A549 (cell line): ENCODE measurements at regions not wholly inside any gene's neighbourhood (a gene's known extent, or its start where the extent isn't known, plus 50 kb on each side); places are given as distances from the start of the nearest gene placed in this dataset.

Experiments used
- ATAC-seq, 2 experiments: fragments of 200-7000 bp in 1 of 2; fragments of >200 bp in 1 of 2; cut with Nextera tagmentation in 1 of 2; cut with Tn5 transposase in 1 of 2; 3 replicates each; pipeline versions ENCODE4 v1.8.0 to v1.9.1; 2018 to 2020; ENCODE audit warnings: mild to moderate bottlenecking in 1 of 2, moderate library complexity in 1 of 2
- CTCF ChIA-PET: fragments of 300-600 bp; sonication (Branson Sonifier 250); formaldehyde crosslinking; extraction: SDS; loops from one replicate; lab custom pipeline; 2021; ENCODE audit warnings: antibody characterized with exemption, inconsistent platforms; lab: Yijun Ruan, JAX
- POLR2A ChIA-PET: fragments of 350-600 bp; formaldehyde crosslinking; extraction: SDS; loops from one replicate; lab custom pipeline; 2021; ENCODE audit warnings: antibody characterized with exemption, inconsistent platforms; lab: Yijun Ruan, JAX
- DNase-seq, 2 experiments: peaks; one replicate each; pipeline versions ENCODE4 v3.0.0 to v3.0.0-alpha.2; 2011 to 2016; ENCODE audit warnings: low read depth in 1 of 2, low spot score in 1 of 2
- FAIRE-seq: peaks from 2 replicates; lab custom pipeline; 2011; peaks lifted over from hg19 to GRCh38; lab: Jason Lieb, UNC
- H3K27ac ChIP-seq, 2 experiments: fragments of >200 bp; sonication (Bioruptor Twin); formaldehyde crosslinking; 3 replicates each; pipeline ENCODE4 v1.5.1; 2016 to 2017
- H3K4me1 ChIP-seq: fragments of >200 bp; sonication (Bioruptor Twin); formaldehyde crosslinking; 3 replicates; pipeline ENCODE4 v1.6.1; 2016
- H3K4me2 ChIP-seq: fragments of >200 bp; sonication (Bioruptor Twin); formaldehyde crosslinking; 3 replicates; pipeline ENCODE4 v1.6.1; 2016
- H3K4me3 ChIP-seq: fragments of >200 bp; sonication (Bioruptor Twin); formaldehyde crosslinking; 3 replicates; pipeline ENCODE4 v1.5.1; 2016
- H3K9me3 ChIP-seq: fragments of >200 bp; sonication (Bioruptor Twin); formaldehyde crosslinking; 3 replicates; pipeline ENCODE4 v1.6.1; 2016
- CBX8 ChIP-seq: fragments of 200-600 bp; sonication (generic); IDR thresholded peaks from 2 replicates; pipeline ENCODE4 v1.6.1; 2016
- CHD2 ChIP-seq: fragments of 150-350 bp; IDR thresholded peaks from 2 replicates; pipeline ENCODE4 v1.6.1; 2014; ENCODE audit warnings: low read length; ENCODE audit not compliant: partially characterized antibody
- CHD4 ChIP-seq: fragments of 200-600 bp; sonication (generic); IDR thresholded peaks from 2 replicates; pipeline ENCODE4 v1.6.1; 2016; ENCODE audit warnings: antibody characterized with exemption, mild to moderate bottlenecking, borderline replicate concordance
- EHF ChIP-seq: fragments of 250-450 bp; sonication (Bioruptor Pico); IDR thresholded peaks from 2 replicates; pipeline ENCODE4 v1.5.0; 2020; ENCODE audit warnings: mild to moderate bottlenecking
- HEYL ChIP-seq: fragments of 250-450 bp; sonication (Bioruptor Pico); IDR thresholded peaks from 2 replicates; pipeline ENCODE4 v1.8.0; 2021; ENCODE audit warnings: mild to moderate bottlenecking, moderate library complexity
- HOXA7 ChIP-seq: fragments of 250-450 bp; sonication (Bioruptor Pico); IDR thresholded peaks from 2 replicates; pipeline ENCODE4 v1.5.0; 2020; ENCODE audit warnings: mild to moderate bottlenecking, moderate library complexity
- JUNB ChIP-seq: fragments of >200 bp; sonication (Bioruptor Twin); formaldehyde crosslinking; IDR thresholded peaks from 2 replicates; pipeline ENCODE4 v1.6.1; 2016
- KDM1A ChIP-seq: fragments of 200-600 bp; sonication (generic); IDR thresholded peaks from 2 replicates; pipeline ENCODE4 v1.6.1; 2016; ENCODE audit warnings: low read depth, mild to moderate bottlenecking
- MAFK ChIP-seq: fragments of 450-650 bp; IDR thresholded peaks from 2 replicates; pipeline ENCODE4 v1.6.1; 2014; ENCODE audit not compliant: partially characterized antibody
- NPAS2 ChIP-seq: fragments of 250-450 bp; sonication (Bioruptor Pico); IDR thresholded peaks from 2 replicates; pipeline ENCODE4 v1.8.0; 2022; ENCODE audit warnings: mild to moderate bottlenecking, moderate library complexity, borderline replicate concordance
- PHF8 ChIP-seq: fragments of 200-600 bp; sonication (generic); IDR thresholded peaks from 2 replicates; pipeline ENCODE4 v1.6.1; 2016; ENCODE audit warnings: low read depth, mild to moderate bottlenecking, antibody characterized with exemption, moderate library complexity, borderline replicate concordance
- POLR2A ChIP-seq: IDR thresholded peaks from 2 replicates; pipeline ENCODE4 v1.6.1; 2012; ENCODE audit warnings: mild to moderate bottlenecking, low read length
- RAD21 ChIP-seq, 2 experiments: fragments of >200 bp in 1 of 2; sonication (Bioruptor Twin) in 1 of 2; formaldehyde crosslinking in 1 of 2; IDR thresholded peaks in 1 of 2; conservative IDR thresholded peaks in 1 of 2; 2 replicates in 1 of 2; 3 replicates in 1 of 2; pipeline ENCODE4 v1.6.1; 2012 to 2018; ENCODE audit warnings: inconsistent platforms in 1 of 2
- RFX5 ChIP-seq: fragments of 450-650 bp; IDR thresholded peaks from 2 replicates; pipeline ENCODE4 v1.7.1; 2014; ENCODE audit warnings: antibody characterized with exemption, mild to moderate bottlenecking, moderate library complexity
- RNF2 ChIP-seq: fragments of 200-600 bp; sonication (generic); IDR thresholded peaks from 2 replicates; pipeline ENCODE4 v1.6.1; 2016; ENCODE audit warnings: low read depth, mild to moderate bottlenecking, antibody characterized with exemption, moderate library complexity, borderline replicate concordance
- SREBF2 ChIP-seq: fragments of 450-650 bp; IDR thresholded peaks from 2 replicates; pipeline ENCODE4 v1.6.1; 2014; ENCODE audit warnings: mild to moderate bottlenecking, moderate library complexity
- ZFP36 ChIP-seq: fragments of 450-650 bp; IDR thresholded peaks from 2 replicates; pipeline ENCODE4 v1.6.1; 2014; ENCODE audit warnings: borderline replicate concordance; ENCODE audit not compliant: partially characterized antibody
- ZNF302 ChIP-seq: fragments of 250-450 bp; sonication (Bioruptor Pico); IDR thresholded peaks from 2 replicates; pipeline ENCODE4 v1.9.0; 2021; ENCODE audit warnings: inconsistent platforms, mild to moderate bottlenecking, moderate library complexity
- ZSCAN20 ChIP-seq: fragments of 250-450 bp; sonication (Bioruptor Pico); IDR thresholded peaks from 2 replicates; pipeline ENCODE4 v1.8.0; 2022; ENCODE audit warnings: mild to moderate bottlenecking, moderate library complexity
- WGBS: methylation state at CpG from one replicate; pipeline ENCODE4 v1.1.6; 2017; ENCODE audit errors: missing lambda C conversion rate; 5-methylcytosine and 5-hydroxymethylcytosine counted together
- TF ChIP-seq, protein P1 (sequence below): fragments of 200-600 bp; sonication (generic); IDR thresholded peaks from 2 replicates; pipeline ENCODE4 v1.6.1; 2016; ENCODE audit warnings: antibody characterized with exemption, mild to moderate bottlenecking, moderate library complexity
- TF ChIP-seq, protein P2 (sequence below): IDR thresholded peaks from 2 replicates; pipeline ENCODE4 v1.6.1; 2012
- TF ChIP-seq, protein P3 (sequence below): fragments of 150-350 bp; IDR thresholded peaks from 2 replicates; pipeline ENCODE4 v1.6.1; 2014; ENCODE audit warnings: low read depth, mild to moderate bottlenecking, low read length
- TF ChIP-seq, protein P4 (sequence below): IDR thresholded peaks from 2 replicates; pipeline ENCODE4 v1.6.1; 2012; ENCODE audit warnings: low read depth, borderline replicate concordance
- TF ChIP-seq, protein P5 (sequence below): IDR thresholded peaks from 2 replicates; pipeline ENCODE4 v1.6.1; 2012

DNA sequence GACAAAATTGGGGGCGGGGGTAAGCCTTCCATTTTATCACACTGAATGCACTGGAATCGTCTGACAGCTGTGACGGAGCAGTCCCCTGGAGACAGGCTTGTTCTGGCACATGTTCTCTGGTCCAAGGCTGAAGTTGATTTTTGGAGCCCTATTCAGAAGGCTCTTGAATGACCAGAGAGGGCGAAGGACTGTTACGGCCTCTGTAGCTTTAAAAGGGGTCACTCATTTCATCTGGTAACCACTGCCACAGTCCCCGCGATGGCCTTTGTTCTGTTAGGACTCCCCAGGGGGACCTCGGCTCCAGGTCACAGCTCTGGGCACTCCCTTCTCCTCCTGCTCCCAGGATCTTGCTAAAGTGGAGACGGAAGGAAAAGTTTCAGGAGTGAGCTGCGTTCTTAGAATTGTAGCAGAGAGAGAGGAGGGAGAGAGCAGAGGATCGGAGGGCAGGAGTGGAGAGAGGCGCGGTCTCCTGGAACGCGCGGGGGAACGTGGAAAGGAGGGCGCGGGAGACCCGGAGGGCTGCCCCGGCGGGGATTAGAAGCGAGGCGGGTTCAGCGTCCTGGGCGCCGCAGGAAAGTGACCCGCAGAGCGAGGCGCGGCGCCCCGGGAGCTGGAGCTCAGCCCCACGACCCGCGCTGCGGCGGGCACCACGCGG is 134.3 kb upstream of the MYO16 start:
- H3K4me3 ChIP-seq, result peak overlapping the region; percentile 59
- ChIA-PET CTCF (no interaction called here), POLR2A (no interaction called here)
- TF ChIP-seq CBX8 (no peak), HOXA7 (CRISPR knock-in tag) (no peak), CHD4 (no peak), CHD2 (no peak), RFX5 (no peak), ZFP36 (no peak), RAD21 (conservative IDR thresholded peaks at IDR 0.05 in 1 of 2, IDR thresholded peaks at IDR 0.05 in 1 of 2) (no peak), KDM1A (no peak), HEYL (CRISPR knock-in tag) (no peak), ZNF302 (CRISPR knock-in tag) (no peak), RNF2 (no peak), MAFK (no peak)
- TF ChIP-seq, protein P1, sequence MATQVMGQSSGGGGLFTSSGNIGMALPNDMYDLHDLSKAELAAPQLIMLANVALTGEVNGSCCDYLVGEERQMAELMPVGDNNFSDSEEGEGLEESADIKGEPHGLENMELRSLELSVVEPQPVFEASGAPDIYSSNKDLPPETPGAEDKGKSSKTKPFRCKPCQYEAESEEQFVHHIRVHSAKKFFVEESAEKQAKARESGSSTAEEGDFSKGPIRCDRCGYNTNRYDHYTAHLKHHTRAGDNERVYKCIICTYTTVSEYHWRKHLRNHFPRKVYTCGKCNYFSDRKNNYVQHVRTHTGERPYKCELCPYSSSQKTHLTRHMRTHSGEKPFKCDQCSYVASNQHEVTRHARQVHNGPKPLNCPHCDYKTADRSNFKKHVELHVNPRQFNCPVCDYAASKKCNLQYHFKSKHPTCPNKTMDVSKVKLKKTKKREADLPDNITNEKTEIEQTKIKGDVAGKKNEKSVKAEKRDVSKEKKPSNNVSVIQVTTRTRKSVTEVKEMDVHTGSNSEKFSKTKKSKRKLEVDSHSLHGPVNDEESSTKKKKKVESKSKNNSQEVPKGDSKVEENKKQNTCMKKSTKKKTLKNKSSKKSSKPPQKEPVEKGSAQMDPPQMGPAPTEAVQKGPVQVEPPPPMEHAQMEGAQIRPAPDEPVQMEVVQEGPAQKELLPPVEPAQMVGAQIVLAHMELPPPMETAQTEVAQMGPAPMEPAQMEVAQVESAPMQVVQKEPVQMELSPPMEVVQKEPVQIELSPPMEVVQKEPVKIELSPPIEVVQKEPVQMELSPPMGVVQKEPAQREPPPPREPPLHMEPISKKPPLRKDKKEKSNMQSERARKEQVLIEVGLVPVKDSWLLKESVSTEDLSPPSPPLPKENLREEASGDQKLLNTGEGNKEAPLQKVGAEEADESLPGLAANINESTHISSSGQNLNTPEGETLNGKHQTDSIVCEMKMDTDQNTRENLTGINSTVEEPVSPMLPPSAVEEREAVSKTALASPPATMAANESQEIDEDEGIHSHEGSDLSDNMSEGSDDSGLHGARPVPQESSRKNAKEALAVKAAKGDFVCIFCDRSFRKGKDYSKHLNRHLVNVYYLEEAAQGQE, result no peak
- TF ChIP-seq, protein P2, sequence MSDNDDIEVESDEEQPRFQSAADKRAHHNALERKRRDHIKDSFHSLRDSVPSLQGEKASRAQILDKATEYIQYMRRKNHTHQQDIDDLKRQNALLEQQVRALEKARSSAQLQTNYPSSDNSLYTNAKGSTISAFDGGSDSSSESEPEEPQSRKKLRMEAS, result no peak
- WGBS, result 3% methylated on average over 14 of the region's 40 CpGs
- no peaks in the 10 kb centered on the region for H3K4me1 ChIP-seq
- H3K27ac ChIP-seq, result peak overlapping the region in 1 of 2 experiments; percentile 72; a peak in 4 of 6 replicates
- peak overlapping the region; percentile 94 for H3K4me2 ChIP-seq
- H3K9me3 ChIP-seq, result no peaks in the 10 kb centered on the region
- ATAC-seq, result peak; percentile 58 to 64; a peak in 5 of 6 replicates
- FAIRE-seq, result no peak
- peak in 1 of 2 experiments; percentile 5 for DNase-seq

DNA sequence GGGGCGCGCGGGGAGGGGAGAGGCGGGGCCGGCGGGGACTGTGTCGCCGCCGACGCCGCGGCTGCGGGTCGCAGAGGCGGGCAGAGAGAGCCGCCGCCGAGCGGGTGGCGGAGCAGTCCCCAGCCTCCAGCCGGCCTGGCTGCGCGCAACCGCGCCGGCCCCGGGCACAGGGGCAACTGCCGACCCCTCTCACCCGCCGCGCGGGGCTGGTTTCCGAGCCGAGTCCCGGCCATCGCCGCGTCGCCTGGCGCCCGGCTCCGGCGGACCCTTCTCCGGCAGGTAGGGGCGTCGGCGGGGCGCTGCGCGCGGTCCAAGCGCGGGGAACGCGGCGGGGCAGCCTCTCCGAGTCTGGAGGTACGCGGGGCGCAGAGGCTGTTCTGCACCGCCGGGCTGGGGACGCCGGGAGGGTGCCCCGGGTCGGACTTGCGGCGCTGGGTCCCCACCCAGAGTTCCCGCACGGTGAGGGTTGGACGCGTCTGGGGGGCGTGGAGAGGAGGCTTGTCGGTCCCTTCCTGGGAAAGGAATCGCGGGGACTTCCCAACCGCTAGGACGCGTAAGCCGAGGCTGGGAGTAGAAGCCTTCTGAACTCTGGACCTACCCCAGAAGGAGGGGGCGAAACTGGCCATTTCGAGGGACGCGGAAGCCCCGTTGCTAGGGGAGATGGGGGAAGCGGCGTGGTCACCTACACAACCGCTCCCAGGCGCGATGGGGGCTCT is 133.6 kb upstream of the MYO16 start:
- ChIA-PET POLR2A (no interaction called here), CTCF (no interaction called here)
- 9% methylated on average over 27 of the region's 90 CpGs for WGBS
- ATAC-seq (peak; percentile 60 to 74; a peak in 5 of 6 replicates), FAIRE-seq (no peak), DNase-seq (peak in 1 of 2 experiments; percentile 16)
- H3K27ac ChIP-seq, result peak overlapping the region in 1 of 2 experiments; percentile 72; a peak in 4 of 6 replicates
- peak overlapping the region; percentile 59 for H3K4me3 ChIP-seq
- no peaks in the 10 kb centered on the region for H3K4me1 ChIP-seq
- no peak for TF ChIP-seq ZSCAN20
- peak overlapping the region; percentile 94 for H3K4me2 ChIP-seq
- H3K9me3 ChIP-seq, result no peaks in the 10 kb centered on the region

DNA sequence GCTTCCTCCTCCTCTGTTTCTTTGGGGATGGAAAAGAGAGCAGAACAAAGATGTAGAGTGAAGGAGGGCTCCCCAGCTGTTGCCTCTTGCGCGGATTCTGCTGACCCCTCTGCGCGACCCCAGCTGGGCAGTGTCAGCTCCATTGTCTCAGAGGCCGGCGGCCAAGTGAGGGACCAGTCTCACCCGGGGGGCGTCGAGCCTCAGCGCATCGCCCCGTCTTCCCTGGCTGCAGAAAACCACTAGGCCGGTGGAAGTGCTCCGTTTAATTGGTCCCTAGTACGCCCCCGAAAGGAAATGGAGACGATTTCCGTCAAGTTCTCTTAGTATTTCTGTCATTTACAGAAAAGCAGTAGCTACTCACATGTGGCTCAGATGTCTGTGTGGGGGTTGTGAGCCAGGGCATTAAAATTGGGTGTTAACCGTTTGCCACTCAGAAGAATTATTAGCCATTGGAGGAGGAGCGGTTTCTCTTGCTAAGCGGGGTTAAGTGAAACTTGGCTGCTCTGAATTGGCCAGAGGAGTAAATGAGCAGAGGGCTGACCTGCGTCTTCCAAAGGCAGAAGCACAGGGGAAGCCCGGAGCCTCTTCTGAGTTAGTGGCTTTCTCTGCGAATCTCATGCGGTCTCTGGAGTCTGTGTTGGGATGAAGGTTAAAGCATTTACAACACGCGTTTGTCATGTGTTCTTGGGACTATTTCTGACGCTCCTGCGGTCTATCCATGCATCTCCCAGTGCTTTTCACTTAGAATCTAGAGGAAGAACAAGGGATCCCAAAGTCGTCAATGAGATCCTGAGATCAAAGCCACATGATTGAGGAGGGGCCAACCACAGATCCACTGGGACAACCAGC is 132.8 kb upstream of the MYO16 start:
- Histone ChIP-seq H3K9me3 (no peaks in the 10 kb centered on the region), H3K27ac (no peak overlapping the region; a peak in 1 of 6 replicates), H3K4me1 (no peaks in the 10 kb centered on the region), H3K4me3 (peak overlapping the region; percentile 59; the same call in 1 of the 3 replicates), H3K4me2 (peak overlapping the region; percentile 94)
- POLR2A ChIA-PET, result no interaction called here
- 93% methylated on average over 30 of the region's 30 CpGs for WGBS
- CTCF ChIA-PET, result no interaction called here
- DNase-seq (no peak), FAIRE-seq (no peak), ATAC-seq (no peak)
- no peak for TF ChIP-seq POLR2A
- TF ChIP-seq ZFP36, result no peak
- TF ChIP-seq, protein P3, sequence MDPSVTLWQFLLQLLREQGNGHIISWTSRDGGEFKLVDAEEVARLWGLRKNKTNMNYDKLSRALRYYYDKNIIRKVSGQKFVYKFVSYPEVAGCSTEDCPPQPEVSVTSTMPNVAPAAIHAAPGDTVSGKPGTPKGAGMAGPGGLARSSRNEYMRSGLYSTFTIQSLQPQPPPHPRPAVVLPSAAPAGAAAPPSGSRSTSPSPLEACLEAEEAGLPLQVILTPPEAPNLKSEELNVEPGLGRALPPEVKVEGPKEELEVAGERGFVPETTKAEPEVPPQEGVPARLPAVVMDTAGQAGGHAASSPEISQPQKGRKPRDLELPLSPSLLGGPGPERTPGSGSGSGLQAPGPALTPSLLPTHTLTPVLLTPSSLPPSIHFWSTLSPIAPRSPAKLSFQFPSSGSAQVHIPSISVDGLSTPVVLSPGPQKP, result no peak
- no peak for TF ChIP-seq HOXA7 (CRISPR knock-in tag)
- no peak for TF ChIP-seq JUNB
- no peak for TF ChIP-seq EHF (CRISPR knock-in tag)
- TF ChIP-seq SREBF2, result no peak
- TF ChIP-seq HEYL (CRISPR knock-in tag), result no peak
- TF ChIP-seq PHF8, result no peak
- TF ChIP-seq NPAS2, result no peak
- TF ChIP-seq, protein P4, sequence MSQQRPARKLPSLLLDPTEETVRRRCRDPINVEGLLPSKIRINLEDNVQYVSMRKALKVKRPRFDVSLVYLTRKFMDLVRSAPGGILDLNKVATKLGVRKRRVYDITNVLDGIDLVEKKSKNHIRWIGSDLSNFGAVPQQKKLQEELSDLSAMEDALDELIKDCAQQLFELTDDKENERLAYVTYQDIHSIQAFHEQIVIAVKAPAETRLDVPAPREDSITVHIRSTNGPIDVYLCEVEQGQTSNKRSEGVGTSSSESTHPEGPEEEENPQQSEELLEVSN, result no peak
- TF ChIP-seq, protein P5, sequence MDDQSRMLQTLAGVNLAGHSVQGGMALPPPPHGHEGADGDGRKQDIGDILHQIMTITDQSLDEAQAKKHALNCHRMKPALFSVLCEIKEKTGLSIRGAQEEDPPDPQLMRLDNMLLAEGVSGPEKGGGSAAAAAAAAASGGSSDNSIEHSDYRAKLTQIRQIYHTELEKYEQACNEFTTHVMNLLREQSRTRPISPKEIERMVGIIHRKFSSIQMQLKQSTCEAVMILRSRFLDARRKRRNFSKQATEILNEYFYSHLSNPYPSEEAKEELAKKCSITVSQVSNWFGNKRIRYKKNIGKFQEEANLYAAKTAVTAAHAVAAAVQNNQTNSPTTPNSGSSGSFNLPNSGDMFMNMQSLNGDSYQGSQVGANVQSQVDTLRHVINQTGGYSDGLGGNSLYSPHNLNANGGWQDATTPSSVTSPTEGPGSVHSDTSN, result no peak
